A549 (cell line): ENCODE measurements at regions not wholly inside any gene's neighbourhood (a gene's known extent, or its start where the extent isn't known, plus 50 kb on each side); places are given as distances from the start of the nearest gene placed in this dataset.

Experiments
- CEBPB ChIP-seq, 2 experiments: fragments of >200 bp in 1 of 2; sonication (Bioruptor Twin) in 1 of 2; formaldehyde crosslinking in 1 of 2; IDR thresholded peaks; 2 replicates each; pipeline ENCODE4 v1.6.1; 2012 to 2016
- ELK1 ChIP-seq: fragments of 150-350 bp; IDR thresholded peaks from 2 replicates; pipeline ENCODE4 v1.6.1; 2014; ENCODE audit warnings: low read depth, mild to moderate bottlenecking, low read length
- MAFK ChIP-seq: fragments of 450-650 bp; IDR thresholded peaks from 2 replicates; pipeline ENCODE4 v1.6.1; 2014; ENCODE audit not compliant: partially characterized antibody
- POLR2A ChIP-seq: IDR thresholded peaks from 2 replicates; pipeline ENCODE4 v1.6.1; 2012; ENCODE audit warnings: mild to moderate bottlenecking, low read length
- RAD21 ChIP-seq, 2 experiments: fragments of >200 bp in 1 of 2; sonication (Bioruptor Twin) in 1 of 2; formaldehyde crosslinking in 1 of 2; IDR thresholded peaks in 1 of 2; conservative IDR thresholded peaks in 1 of 2; 2 replicates in 1 of 2; 3 replicates in 1 of 2; pipeline ENCODE4 v1.6.1; 2012 to 2018; ENCODE audit warnings: inconsistent platforms in 1 of 2
- TF ChIP-seq, protein P1 (sequence below): fragments of >200 bp; sonication (Bioruptor Twin); formaldehyde crosslinking; IDR thresholded peaks from 3 replicates; pipeline ENCODE4 v1.5.1; 2016
- TF ChIP-seq, protein P2 (sequence below): fragments of 450-650 bp; IDR thresholded peaks from 2 replicates; pipeline ENCODE4 v1.6.1; 2014; ENCODE audit warnings: antibody characterized with exemption

DNA sequence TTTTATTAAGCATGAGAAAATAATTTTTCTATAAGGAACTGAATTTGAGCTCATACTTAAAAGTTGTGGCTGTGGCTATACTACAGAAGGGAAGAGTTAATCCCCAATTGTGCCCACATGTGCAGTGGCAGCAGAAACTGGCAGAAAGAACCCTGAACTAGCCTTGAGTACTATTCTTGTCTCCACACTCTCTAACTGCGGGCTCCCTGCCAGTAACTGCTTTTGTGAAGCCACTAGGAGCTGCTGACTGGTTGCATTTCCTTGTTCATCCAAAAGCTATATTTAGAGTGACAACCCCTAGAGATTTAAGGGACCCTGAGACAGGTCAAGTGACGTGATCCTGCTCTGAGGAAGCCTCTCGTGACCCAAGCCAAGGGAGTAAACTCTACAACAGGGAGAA lies 238.6 kb downstream of the ELAVL2 start:
- TF ChIP-seq, protein P1, sequence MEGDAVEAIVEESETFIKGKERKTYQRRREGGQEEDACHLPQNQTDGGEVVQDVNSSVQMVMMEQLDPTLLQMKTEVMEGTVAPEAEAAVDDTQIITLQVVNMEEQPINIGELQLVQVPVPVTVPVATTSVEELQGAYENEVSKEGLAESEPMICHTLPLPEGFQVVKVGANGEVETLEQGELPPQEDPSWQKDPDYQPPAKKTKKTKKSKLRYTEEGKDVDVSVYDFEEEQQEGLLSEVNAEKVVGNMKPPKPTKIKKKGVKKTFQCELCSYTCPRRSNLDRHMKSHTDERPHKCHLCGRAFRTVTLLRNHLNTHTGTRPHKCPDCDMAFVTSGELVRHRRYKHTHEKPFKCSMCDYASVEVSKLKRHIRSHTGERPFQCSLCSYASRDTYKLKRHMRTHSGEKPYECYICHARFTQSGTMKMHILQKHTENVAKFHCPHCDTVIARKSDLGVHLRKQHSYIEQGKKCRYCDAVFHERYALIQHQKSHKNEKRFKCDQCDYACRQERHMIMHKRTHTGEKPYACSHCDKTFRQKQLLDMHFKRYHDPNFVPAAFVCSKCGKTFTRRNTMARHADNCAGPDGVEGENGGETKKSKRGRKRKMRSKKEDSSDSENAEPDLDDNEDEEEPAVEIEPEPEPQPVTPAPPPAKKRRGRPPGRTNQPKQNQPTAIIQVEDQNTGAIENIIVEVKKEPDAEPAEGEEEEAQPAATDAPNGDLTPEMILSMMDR = no peak
- TF ChIP-seq ELK1 (no peak), RAD21 (conservative IDR thresholded peaks at IDR 0.05 in 1 of 2, IDR thresholded peaks at IDR 0.05 in 1 of 2) (no peak), CEBPB (IDR thresholded peaks at IDR 0.05) (no peak), POLR2A (no peak), MAFK (no peak)
- TF ChIP-seq, protein P2, sequence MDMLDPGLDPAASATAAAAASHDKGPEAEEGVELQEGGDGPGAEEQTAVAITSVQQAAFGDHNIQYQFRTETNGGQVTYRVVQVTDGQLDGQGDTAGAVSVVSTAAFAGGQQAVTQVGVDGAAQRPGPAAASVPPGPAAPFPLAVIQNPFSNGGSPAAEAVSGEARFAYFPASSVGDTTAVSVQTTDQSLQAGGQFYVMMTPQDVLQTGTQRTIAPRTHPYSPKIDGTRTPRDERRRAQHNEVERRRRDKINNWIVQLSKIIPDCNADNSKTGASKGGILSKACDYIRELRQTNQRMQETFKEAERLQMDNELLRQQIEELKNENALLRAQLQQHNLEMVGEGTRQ = no peak
